Heart left ventricle (tissue), 13 donors: ENCODE measurements at regions not wholly inside any gene's neighbourhood (a gene's known extent, or its start where the extent isn't known, plus 50 kb on each side); places are given as distances from the start of the nearest gene placed in this dataset.

Source experiments
- CTCF ChIP-seq, 12 donors: fragments of 200-600 bp; sonication (generic) in 4 of 12; IDR thresholded peaks; one replicate each; pipeline versions ENCODE4 v1.5.0 to v1.8.0; 2018 to 2022; ENCODE audit warnings: antibody characterized with exemption in 12 of 12, mild to moderate bottlenecking in 5 of 12
- POLR2A ChIP-seq, 2 donors: fragments of 450-650 bp; IDR thresholded peaks; one replicate each; pipeline ENCODE4 v1.6.1; 2017; ENCODE audit warnings: antibody characterized with exemption in 2 of 2, mild to moderate bottlenecking in 2 of 2, moderate library complexity in 2 of 2
- donor health status: ischemic (EF 13 %, LVEDD 7.1; RV severe dilation, severe dysfunction).
- donor health status: DM: no; HTN: yes; CAD: no.
- donor health status: DM: no; HTN: no; CAD: no.
- donor health status: ischemic (EF 25% LVEDD 6.9; RV normal size, moderate dysfunction).
- donor health status: ischemic (EF 25% LVEDD 5.7; RV mildly dilated, moderate dysfunction).
- donor health status: ischemic (EF 35%, LVEDD 5.7; RV mildly dilated, moderate dysfunction).
- donor health status: nonischemic (EF 11% LVEDD 7.7; RV severe dilation, severe dysfunction).
- donor health status: DM: yes; HTN: yes; CAD: no.
- donor health status: PGD.
- donor health status: ischemic (EF 29% LVEDD 5.4; RV normal size, mild dysfunction).
- donor health status: nonischemic (EF 23%, LVEDD 6.1; RV moderate dilation, normal function).

GRCh38 chr13:103406967-103407366, 340.8 kb upstream of the SLC10A2 start:
- TF ChIP-seq CTCF (IDR thresholded peaks at IDR 0.05) (no peak), POLR2A (IDR thresholded peaks at IDR 0.05) (no peak)
